ENCODE measurements at regions not wholly inside any gene's neighbourhood (a gene's known extent, or its start where the extent isn't known, plus 50 kb on each side); places are given as distances from the start of the nearest gene placed in this dataset.

- no peak overlapping the region for H3K27ac Mint-ChIP-seq (ENCODE audit: low read depth, unreplicated experiment)
- no peaks in the 10 kb centered on the region for H3K36me3 Mint-ChIP-seq (ENCODE audit: insufficient read depth, unreplicated experiment)
- no peak for DNase-seq (ENCODE audit: unreplicated experiment)
- intact Hi-C loops (cut with micrococcal nuclease) = no loop called here
- peaks cover 44% of the 10 kb centered on the region for H3K9me3 Mint-ChIP-seq (ENCODE audit: unreplicated experiment)
- ChIA-PET CTCF (interaction anchor here (0.7 to 1.3 kb wide), 2 partner anchors 23 to 572 kb away, joined by 3 to 4 read pairs; no protein-coding TSS in a partner anchor), POLR2A (no interaction called here)
- TF ChIP-seq CTCF (IDR thresholded peaks at IDR 0.05; ENCODE audit: unreplicated experiment) = no peak
- no peak overlapping the region for H3K4me3 Mint-ChIP-seq (ENCODE audit: unreplicated experiment)
- no TSS peak for BruUV-seq (replicated peaks)
- no peaks in the 10 kb centered on the region for H3K4me1 Mint-ChIP-seq (ENCODE audit: insufficient read depth, unreplicated experiment)
- H3K27me3 Mint-ChIP-seq (ENCODE audit: insufficient read depth, unreplicated experiment) = no peaks in the 10 kb centered on the region
Observed at GRCh38 chr10:130875897-130876472, 435.5 kb downstream of the TCERG1L start.

GRCh38 chr10:130877126-130877525 lies 434.4 kb downstream of the TCERG1L start:
- POLR2A ChIA-PET = no interaction called here
- Mint-ChIP-seq H3K27me3 (ENCODE audit: insufficient read depth, unreplicated experiment) (no peaks in the 10 kb centered on the region), H3K4me3 (ENCODE audit: unreplicated experiment) (no peak overlapping the region), H3K9me3 (ENCODE audit: unreplicated experiment) (peaks cover 42% of the 10 kb centered on the region), H3K27ac (ENCODE audit: low read depth, unreplicated experiment) (no peak overlapping the region), H3K4me1 (ENCODE audit: insufficient read depth, unreplicated experiment) (no peaks in the 10 kb centered on the region), H3K36me3 (ENCODE audit: insufficient read depth, unreplicated experiment) (no peaks in the 10 kb centered on the region)
- intact Hi-C loops (cut with micrococcal nuclease) = no loop called here
- BruUV-seq (replicated peaks) = no TSS peak
- DNase-seq (ENCODE audit: unreplicated experiment) = no peak
- TF ChIP-seq CTCF (IDR thresholded peaks at IDR 0.05; ENCODE audit: unreplicated experiment) = no peak
- CTCF ChIA-PET = interaction anchor here (1.0 kb wide), 1 partner anchor 22 kb away, joined by 3 read pairs; no protein-coding TSS in a partner anchor

- Mint-ChIP-seq H3K4me1 (ENCODE audit: insufficient read depth, unreplicated experiment) (no peaks in the 10 kb centered on the region), H3K4me3 (ENCODE audit: unreplicated experiment) (no peak overlapping the region), H3K9me3 (ENCODE audit: unreplicated experiment) (peaks cover 39% of the 10 kb centered on the region), H3K27me3 (ENCODE audit: insufficient read depth, unreplicated experiment) (no peaks in the 10 kb centered on the region), H3K27ac (ENCODE audit: low read depth, unreplicated experiment) (no peak overlapping the region), H3K36me3 (ENCODE audit: insufficient read depth, unreplicated experiment) (no peaks in the 10 kb centered on the region)
- intact Hi-C loops (cut with micrococcal nuclease) = no loop called here
- no peak for DNase-seq (ENCODE audit: unreplicated experiment)
- no TSS peak for BruUV-seq (replicated peaks)
- no peak for TF ChIP-seq CTCF (IDR thresholded peaks at IDR 0.05; ENCODE audit: unreplicated experiment)
- ChIA-PET POLR2A (no interaction called here), CTCF (no interaction called here)
Observed at GRCh38 chr10:130878131-130878530, 433.4 kb downstream of the TCERG1L start.

GRCh38 chr10:130882906-130883305 lies 428.6 kb downstream of the TCERG1L start:
- no peaks in the 10 kb centered on the region for H3K4me1 Mint-ChIP-seq (ENCODE audit: insufficient read depth, unreplicated experiment)
- TF ChIP-seq CTCF (IDR thresholded peaks at IDR 0.05; ENCODE audit: unreplicated experiment) = no peak
- no peaks in the 10 kb centered on the region for H3K27me3 Mint-ChIP-seq (ENCODE audit: insufficient read depth, unreplicated experiment)
- peaks cover 27% of the 10 kb centered on the region for H3K9me3 Mint-ChIP-seq (ENCODE audit: unreplicated experiment)
- intact Hi-C loops (cut with micrococcal nuclease) = no loop called here
- no TSS peak for BruUV-seq (replicated peaks)
- no peak overlapping the region for H3K27ac Mint-ChIP-seq (ENCODE audit: low read depth, unreplicated experiment)
- no peak overlapping the region for H3K4me3 Mint-ChIP-seq (ENCODE audit: unreplicated experiment)
- no peak for DNase-seq (ENCODE audit: unreplicated experiment)
- ChIA-PET CTCF (interaction anchor here (0.6 to 0.7 kb wide), 2 partner anchors 9 to 768 kb away, joined by 3 read pairs; no protein-coding TSS in a partner anchor), POLR2A (no interaction called here)
- H3K36me3 Mint-ChIP-seq (ENCODE audit: insufficient read depth, unreplicated experiment) = no peaks in the 10 kb centered on the region

Data from MCF 10A (cell line).